ENCODE measurements at regions not wholly inside any gene's neighbourhood (a gene's known extent, or its start where the extent isn't known, plus 50 kb on each side); places are given as distances from the start of the nearest gene placed in this dataset.
A peak's percentile ranks its signal among the peaks of the same experiment; 100 is the strongest.
"Not testable (repeated sequence)": the region's sequence is repeated elsewhere in the genome, so short reads cannot be mapped to it uniquely, and the experiment has no call there.

- Histone ChIP-seq H3K27ac (no peak overlapping the region), H3K4me3 (no peak overlapping the region)
- peak; percentile 50 for DNase-seq (ENCODE audit: low spot score)
- no peak for TF ChIP-seq CTCF (IDR thresholded peaks at IDR 0.05)
These were observed 466.4 kb upstream of the ZMIZ1 start for GRCh38 chr10:78602201-78602932.

GRCh38 chr10:78604286-78604685 is 464.5 kb upstream of the ZMIZ1 start:
- H3K4me3 ChIP-seq, result no peak overlapping the region
- no peak overlapping the region for H3K27ac ChIP-seq
- no peak for TF ChIP-seq CTCF (IDR thresholded peaks at IDR 0.05)
- peak; percentile 26 for DNase-seq (ENCODE audit: low spot score)

- DNase-seq (ENCODE audit: low spot score), result peak; percentile 54
These were observed 464.0 kb upstream of the ZMIZ1 start for GRCh38 chr10:78604721-78605120.

GRCh38 chr10:78605800-78606350 is 462.9 kb upstream of the ZMIZ1 start:
- DNase-seq (ENCODE audit: low spot score), result no peak
- Histone ChIP-seq H3K4me3 (no peak overlapping the region), H3K27ac (no peak overlapping the region)
- no peak for TF ChIP-seq CTCF (IDR thresholded peaks at IDR 0.05)

More at GRCh38 chr10:78604721-78605120, 464.0 kb upstream of the ZMIZ1 start:
- Histone ChIP-seq H3K4me3 (no peak overlapping the region), H3K27ac (no peak overlapping the region)
- TF ChIP-seq CTCF (IDR thresholded peaks at IDR 0.05), result no peak

- not testable (repeated sequence) for H3K4me3 ChIP-seq; H3K27ac ChIP-seq; DNase-seq (ENCODE audit: low spot score)
These were observed 462.0 kb upstream of the ZMIZ1 start for GRCh38 chr10:78606766-78607165.

GRCh38 chr10:78609976-78610375 is 458.8 kb upstream of the ZMIZ1 start:
- H3K27ac ChIP-seq, result no peak overlapping the region
- DNase-seq (ENCODE audit: low spot score), result no peak
- TF ChIP-seq CTCF (IDR thresholded peaks at IDR 0.05), result no peak
- H3K4me3 ChIP-seq, result no peak overlapping the region

GRCh38 chr10:78613132-78613531 is 455.6 kb upstream of the ZMIZ1 start:
- no peak overlapping the region for H3K4me3 ChIP-seq
- no peak for TF ChIP-seq CTCF (IDR thresholded peaks at IDR 0.05)
- DNase-seq (ENCODE audit: low spot score), result no peak
- no peak overlapping the region for H3K27ac ChIP-seq

Data from coronary artery (tissue), 2 donors.